22Rv1 (cell line): ENCODE measurements at regions not wholly inside any gene's neighbourhood (a gene's known extent, or its start where the extent isn't known, plus 50 kb on each side); places are given as distances from the start of the nearest gene placed in this dataset.

Source experiments
- ZFX ChIP-seq: fragments of 450-650 bp; IDR thresholded peaks from 2 replicates; pipeline ENCODE4 v1.6.1; 2017; ENCODE audit warnings: antibody characterized with exemption, borderline replicate concordance
- TF ChIP-seq, protein P1 (sequence below): fragments of 450-650 bp; IDR thresholded peaks from 2 replicates; pipeline ENCODE4 v1.5.1; 2017; ENCODE audit warnings: mild to moderate bottlenecking

- TF ChIP-seq, protein P1, sequence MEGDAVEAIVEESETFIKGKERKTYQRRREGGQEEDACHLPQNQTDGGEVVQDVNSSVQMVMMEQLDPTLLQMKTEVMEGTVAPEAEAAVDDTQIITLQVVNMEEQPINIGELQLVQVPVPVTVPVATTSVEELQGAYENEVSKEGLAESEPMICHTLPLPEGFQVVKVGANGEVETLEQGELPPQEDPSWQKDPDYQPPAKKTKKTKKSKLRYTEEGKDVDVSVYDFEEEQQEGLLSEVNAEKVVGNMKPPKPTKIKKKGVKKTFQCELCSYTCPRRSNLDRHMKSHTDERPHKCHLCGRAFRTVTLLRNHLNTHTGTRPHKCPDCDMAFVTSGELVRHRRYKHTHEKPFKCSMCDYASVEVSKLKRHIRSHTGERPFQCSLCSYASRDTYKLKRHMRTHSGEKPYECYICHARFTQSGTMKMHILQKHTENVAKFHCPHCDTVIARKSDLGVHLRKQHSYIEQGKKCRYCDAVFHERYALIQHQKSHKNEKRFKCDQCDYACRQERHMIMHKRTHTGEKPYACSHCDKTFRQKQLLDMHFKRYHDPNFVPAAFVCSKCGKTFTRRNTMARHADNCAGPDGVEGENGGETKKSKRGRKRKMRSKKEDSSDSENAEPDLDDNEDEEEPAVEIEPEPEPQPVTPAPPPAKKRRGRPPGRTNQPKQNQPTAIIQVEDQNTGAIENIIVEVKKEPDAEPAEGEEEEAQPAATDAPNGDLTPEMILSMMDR, result no peak
- TF ChIP-seq ZFX, result no peak
Measured at GRCh38 chr2:2464094-2464493, 133.0 kb upstream of the MYT1L start.
